ENCODE measurements at regions not wholly inside any gene's neighbourhood (a gene's known extent, or its start where the extent isn't known, plus 50 kb on each side); places are given as distances from the start of the nearest gene placed in this dataset.

DNA sequence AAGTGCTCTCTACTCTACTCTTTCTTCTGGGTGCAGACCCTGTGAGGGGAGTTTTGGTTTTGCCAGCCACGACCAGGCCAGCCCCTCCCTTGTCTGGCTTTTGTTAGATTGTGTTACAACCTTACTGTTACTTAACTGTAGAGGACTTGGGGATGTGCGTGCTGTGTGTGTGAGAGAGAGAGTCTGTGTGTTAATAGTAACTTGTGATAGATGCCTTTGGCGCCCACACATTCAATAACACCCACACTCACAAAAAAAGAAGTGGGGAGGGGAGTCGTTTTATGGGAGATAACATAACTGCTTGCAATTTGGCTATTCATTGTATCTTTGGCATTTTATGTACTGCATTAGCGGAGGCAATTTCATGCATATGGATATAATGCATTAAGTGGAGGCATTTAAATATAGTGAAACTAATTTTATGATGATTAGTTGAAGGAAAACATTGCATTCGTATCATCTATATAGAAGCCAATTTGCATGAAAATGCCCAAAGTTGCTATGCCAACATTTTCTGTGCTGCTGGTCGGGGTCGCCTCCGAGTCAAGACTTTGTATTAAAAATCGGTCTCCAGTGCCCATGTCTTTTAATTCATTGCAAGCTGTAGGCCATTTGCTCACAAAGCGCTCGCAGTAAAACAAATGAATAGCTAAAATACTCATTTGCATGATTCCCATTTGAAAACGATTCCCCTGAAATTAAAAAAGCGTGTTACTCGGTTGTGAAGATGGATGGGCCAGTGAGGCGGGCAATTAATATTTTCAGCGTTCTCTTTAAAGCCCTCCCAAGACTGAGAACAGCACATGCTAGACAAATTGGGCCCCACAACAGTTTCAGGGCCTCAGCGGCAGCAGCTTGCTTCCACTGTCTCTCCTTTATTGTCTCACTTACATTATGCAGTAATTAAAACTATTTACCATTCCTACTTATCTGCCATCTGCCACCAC lies 158.5 kb upstream of the SMAD3 start:
- DNase-seq: no peak

DNA sequence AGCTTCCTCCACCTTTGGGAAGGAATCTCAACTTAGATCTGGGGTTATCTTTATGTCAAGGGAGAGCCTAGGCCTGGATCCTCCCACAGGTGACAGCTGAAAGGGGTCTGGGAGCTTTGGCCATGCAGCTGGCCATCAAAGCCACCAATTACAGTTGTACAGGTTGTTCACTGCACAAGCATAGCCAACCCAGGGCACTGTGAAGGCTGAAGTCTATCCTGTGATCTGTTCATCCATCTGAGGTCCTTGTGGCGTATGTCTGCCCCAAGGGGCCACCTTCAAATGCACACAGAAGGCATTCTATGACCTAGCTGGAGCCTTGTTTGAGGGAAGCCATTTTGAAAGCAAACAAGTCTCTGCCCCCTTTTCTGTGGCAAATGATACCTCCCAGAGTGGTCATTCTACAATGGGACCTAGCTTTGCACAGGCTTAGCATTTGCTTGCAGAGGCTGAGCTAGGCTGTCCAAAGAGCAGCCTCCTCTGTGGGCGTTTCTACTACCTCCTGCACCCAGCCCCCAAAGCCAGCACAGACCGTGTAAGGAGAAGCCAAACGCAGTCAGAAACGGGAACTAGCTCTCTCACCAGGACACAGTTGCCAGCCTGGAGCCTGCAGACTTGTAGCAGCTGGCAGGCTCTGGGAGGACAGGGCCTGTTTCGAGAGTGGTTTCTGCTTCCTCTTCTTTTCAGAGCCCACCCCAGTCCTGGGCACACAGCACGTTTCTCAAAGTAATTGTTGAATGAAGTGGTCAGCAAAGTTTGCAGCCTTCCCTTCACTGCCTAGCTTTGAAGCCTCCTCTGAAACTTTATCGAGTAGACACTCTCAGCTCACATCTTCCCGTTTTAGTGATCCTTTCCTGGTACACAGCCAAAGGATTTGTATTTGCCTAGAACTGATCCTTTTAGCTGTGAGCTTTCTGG lies 157.3 kb upstream of the SMAD3 start:
- no peak for DNase-seq

- no peak for DNase-seq
Observed at GRCh38 chr15:66908744-66909095, 156.7 kb upstream of the SMAD3 start.

DNA sequence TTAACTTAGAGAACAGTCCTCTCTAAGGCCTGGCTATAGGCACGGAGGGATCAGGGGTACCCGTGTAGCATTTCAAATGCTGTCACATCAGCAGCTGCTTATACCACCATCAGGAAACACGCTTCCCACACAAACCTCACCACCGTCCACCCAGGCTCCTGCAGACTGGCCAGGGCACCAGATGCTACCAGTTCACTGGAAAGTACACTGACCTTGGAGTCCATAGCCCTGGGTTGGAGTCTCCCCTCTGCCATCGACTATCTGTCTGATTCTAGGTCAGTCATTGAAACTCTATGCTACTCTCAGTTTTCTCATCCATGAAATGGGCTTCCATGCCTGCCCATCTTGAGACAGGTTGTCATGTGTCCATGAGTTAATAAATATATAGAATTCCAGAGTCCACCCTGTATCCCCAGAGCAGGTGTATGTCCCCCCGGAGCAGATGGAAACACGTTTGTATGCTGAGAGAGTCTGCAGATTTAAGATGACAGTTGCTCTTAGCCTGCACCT lies 156.0 kb upstream of the SMAD3 start:
- DNase-seq: no peak

DNA sequence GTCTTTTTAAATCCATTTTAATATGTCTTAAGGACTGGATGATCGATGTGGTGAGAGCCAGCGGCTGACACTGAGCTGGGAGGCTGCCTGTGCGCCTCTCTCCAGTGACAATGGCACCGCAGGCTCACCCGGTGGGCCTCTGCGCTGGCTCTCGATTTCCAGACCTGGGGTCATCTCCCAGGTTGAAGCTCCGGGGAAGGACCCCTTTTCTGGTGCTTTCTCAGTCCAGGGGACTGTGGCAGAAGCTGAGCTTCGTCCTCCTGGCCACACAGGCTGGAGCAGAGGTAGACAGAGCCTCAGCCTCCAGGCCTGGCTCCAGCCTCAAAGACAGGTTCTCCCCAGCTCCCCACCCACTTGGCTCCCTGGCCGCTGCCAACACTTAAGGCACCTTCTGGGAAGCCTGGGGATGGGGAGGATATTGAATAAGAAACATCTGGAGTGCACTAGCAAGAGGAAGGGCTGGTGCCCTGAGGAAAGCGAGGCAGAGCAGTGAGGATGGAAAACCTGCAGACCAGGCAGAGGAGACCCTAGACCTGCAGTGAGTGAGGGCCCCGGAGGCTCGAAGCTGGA lies 154.2 kb upstream of the SMAD3 start:
- DNase-seq: no peak

DNA sequence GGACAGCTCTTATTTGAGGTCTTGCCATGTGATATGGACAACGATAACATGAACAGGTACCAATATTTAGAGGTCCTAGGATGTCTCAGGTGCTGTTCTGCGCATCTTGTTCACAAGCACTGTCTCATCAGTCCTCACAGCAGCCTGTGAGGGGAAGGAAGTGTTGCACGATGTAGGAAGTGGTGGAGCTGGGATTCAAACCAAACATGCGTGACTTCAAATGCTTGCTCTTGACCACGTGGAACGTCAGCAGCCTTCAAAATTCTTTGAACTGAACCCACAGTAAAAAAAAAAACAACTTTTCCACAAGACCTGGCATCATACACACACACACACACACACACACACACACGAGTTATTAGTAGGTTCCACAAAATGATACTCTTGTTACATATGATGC lies 153.4 kb upstream of the SMAD3 start:
- DNase-seq: no peak

DNA sequence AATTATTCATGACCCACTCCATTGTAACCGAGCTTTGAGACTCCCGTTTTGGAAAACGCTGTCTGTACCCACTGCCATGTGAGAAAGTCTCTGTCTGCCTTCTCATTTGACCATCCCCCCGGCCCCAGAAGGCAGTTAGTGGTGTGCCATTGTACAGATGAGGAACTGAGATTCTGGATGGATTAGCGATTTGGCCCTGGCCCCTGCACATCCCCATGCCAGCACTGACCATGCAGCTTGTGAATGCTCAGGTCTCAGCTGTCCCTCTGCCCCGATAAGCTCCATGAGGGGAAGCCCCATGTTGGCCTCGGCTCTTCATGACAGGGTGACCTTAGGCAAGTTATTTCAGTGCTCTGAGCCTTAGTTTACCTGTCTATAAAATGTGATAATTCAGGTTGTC lies 153.0 kb upstream of the SMAD3 start:
- no peak for DNase-seq

GRCh38 chr15:66917904-66918448 lies 147.4 kb upstream of the SMAD3 start:
- no peak for DNase-seq

DNA sequence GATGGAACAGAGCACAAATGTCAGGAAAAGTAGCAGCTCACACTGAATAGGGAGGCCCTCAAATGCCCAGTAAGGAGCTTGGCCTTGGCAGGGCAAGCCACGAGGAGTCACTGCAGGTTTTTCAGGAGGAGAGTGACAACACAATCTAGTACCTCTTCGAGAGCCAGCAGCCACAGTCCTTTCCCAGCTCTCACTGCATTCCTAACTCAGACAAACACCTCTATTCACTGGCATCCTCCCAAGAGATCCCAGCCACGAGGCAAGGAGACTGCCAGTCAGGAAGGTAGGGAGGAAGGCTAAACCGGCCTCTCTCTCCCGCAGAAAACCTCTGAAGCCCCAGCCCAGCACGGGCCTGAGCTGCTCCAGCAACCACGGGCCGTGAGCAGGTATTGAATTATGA lies 146.0 kb upstream of the SMAD3 start:
- DNase-seq: no peak

- DNase-seq: no peak
Observed at GRCh38 chr15:66921319-66921915, 144.0 kb upstream of the SMAD3 start.

- DNase-seq: no peak
Observed at GRCh38 chr15:66922608-66923007, 142.8 kb upstream of the SMAD3 start.

DNA sequence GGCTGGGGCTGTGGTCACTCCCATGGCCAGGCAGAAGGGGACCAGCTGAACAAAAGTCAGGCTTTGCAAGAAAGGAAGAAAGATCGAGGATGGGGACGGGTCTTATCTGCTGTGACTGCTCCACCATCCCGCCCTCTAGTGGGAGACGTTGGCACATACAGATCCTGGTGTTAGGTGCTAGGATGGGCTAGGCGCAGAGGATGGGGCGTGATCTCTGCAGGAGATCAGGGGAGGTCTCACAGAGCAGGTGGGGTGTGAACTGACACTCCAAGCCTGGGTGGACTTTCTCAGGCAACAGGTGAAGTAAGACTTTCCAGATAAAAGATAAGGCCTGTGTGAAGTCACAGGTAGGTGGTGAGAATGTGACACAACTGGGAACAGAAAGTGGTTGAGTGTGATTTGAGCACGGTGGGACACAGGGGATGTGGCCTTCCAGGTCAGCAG lies 141.9 kb upstream of the SMAD3 start:
- no peak for DNase-seq

GRCh38 chr15:66924889-66925288 lies 140.5 kb upstream of the SMAD3 start:
- no peak for DNase-seq

- DNase-seq: no peak
Observed at GRCh38 chr15:66925721-66926120, 139.7 kb upstream of the SMAD3 start.

DNA sequence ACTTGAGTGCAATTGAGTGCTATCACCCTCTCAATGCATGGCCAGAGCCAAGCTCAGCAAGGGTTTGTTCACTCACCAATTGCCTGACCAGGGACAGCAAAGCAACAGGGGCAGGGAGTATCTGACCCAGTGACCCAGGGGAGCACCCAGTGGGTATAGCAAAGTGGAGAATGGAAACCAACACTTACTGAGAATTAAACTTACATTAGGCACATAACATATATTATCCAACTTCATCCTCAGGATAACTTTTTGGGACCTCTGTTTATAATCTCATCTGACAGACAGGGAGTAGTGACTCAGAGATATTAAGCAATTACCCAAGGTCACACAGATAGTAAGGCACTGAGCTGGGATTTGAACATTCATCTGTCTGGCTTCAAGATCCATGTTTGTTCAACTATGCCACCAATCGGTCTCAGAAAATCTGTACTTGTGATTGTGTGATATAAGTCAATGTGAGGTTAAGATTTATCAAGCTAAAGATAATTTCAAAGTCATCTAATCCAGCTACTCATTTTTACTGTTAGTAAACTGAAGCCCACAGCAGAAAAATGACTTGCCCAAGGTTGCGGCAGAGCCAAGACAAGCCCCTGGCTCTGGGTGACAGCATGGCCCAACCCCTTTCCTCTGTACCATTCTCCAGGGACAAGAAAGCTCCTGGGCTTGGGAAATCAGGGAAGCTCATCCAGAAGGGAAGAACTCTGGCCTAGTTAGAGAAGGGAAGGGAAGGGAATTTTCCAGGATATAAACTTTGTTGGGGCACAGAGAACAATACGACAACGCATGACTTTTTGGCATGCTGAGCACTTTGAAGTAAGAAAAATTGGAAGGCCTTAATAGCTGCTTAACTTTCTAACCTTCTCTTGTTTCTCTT lies 138.0 kb upstream of the SMAD3 start:
- no peak for DNase-seq

GRCh38 chr15:66928101-66928500 lies 137.3 kb upstream of the SMAD3 start:
- DNase-seq: no peak

DNA sequence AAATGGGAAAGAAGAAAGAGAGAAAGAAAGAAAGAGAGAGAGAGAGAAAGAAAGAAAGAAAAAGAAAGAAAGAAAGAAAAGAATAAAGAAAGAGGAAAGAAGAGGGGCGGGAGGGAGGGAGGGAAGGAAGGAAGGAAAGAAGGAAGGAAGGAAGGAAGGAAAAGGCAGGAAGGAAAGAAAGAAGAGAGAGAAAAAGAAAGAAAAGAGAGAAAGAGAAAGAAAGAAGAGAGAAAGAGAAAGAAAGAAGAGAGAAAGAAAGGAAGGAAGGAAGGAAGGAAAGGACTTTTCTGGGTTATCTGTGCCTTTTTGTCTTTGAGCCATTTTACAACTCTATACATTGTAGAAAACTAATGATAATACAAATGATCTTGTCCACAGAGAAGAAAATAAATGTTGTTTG lies 136.6 kb upstream of the SMAD3 start:
- no peak for DNase-seq

DNA sequence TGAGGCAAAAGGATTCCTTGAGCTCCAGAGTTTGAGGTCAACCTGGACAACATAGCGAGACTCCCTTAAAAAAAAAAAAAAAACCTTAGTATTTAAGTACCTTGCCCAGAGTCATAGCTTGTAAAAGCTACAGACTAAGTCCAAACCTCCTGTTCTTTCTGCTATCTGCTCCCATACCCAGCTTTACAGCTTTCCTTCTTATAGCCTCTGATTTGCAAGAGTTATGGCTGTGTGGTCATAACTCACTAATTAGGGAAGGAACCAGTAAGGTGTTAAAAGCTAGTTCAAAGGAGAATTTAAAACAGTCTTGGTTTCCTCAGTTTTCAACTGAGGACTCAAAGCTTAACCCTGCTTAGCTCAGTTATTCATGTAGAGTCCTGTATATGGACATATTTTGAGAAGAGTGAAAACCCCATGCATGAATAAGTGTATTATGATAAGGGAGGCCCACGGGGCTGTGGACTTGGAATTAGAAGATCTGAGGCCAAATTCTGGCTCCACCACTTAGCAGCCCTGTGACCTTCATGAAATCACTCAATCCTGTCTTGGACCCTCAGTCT lies 135.5 kb upstream of the SMAD3 start:
- no peak for DNase-seq

GRCh38 chr15:66931768-66932633 lies 133.4 kb upstream of the SMAD3 start:
- no peak for DNase-seq

- DNase-seq: no peak
Observed at GRCh38 chr15:66932634-66933024, 132.8 kb upstream of the SMAD3 start.
